ENCODE measurements at regions not wholly inside any gene's neighbourhood (a gene's known extent, or its start where the extent isn't known, plus 50 kb on each side); places are given as distances from the start of the nearest gene placed in this dataset.

DNA sequence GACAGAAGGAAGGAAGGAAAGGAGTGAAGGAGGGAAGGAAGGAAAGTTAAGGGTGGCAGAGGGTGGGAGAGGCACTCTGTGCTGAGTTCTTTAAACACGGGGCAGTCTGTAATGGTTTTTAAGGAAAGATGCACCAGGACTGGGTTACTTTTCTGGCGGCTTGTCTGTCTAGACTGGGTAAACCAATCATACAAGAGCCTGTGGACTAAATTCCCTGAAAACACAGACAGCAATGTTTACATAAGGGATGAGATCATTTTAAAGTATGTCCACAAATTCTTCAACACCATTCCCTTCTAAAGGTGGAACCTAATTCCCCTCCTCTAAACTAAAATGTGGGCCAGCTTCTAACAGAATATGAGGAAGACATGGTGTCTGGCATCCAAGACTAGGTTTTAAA, 235.5 kb upstream of the IGF1R start:
- TF ChIP-seq POLR2A (IDR thresholded peaks at IDR 0.05) (no peak), POLR2AphosphoS5 (IDR thresholded peaks at IDR 0.05) (no peak), EP300 (IDR thresholded peaks at IDR 0.05) (no peak)
- TF ChIP-seq, protein P1, sequence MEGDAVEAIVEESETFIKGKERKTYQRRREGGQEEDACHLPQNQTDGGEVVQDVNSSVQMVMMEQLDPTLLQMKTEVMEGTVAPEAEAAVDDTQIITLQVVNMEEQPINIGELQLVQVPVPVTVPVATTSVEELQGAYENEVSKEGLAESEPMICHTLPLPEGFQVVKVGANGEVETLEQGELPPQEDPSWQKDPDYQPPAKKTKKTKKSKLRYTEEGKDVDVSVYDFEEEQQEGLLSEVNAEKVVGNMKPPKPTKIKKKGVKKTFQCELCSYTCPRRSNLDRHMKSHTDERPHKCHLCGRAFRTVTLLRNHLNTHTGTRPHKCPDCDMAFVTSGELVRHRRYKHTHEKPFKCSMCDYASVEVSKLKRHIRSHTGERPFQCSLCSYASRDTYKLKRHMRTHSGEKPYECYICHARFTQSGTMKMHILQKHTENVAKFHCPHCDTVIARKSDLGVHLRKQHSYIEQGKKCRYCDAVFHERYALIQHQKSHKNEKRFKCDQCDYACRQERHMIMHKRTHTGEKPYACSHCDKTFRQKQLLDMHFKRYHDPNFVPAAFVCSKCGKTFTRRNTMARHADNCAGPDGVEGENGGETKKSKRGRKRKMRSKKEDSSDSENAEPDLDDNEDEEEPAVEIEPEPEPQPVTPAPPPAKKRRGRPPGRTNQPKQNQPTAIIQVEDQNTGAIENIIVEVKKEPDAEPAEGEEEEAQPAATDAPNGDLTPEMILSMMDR (IDR thresholded peaks at IDR 0.05), result no peak

Measured in gastroesophageal sphincter (tissue), 3 donors.